Gastroesophageal sphincter (tissue), 3 donors: ENCODE measurements at regions not wholly inside any gene's neighbourhood (a gene's known extent, or its start where the extent isn't known, plus 50 kb on each side); places are given as distances from the start of the nearest gene placed in this dataset.

Source experiments
- CTCF ChIP-seq, 4 experiments: fragments of 200-600 bp in 2 of 4; fragments of 450-650 bp in 2 of 4; sonication (generic) in 1 of 4; IDR thresholded peaks; one replicate each; pipeline ENCODE4 v1.5.1; 2017 to 2019; ENCODE audit warnings: antibody characterized with exemption in 4 of 4, mild to moderate bottlenecking in 2 of 4, moderate library complexity in 2 of 4
- EP300 ChIP-seq: sonication (generic); formaldehyde crosslinking; IDR thresholded peaks from one replicate; pipeline ENCODE4 v1.6.1; 2017; ENCODE audit warnings: antibody characterized with exemption, mild to moderate bottlenecking
- POLR2A ChIP-seq, 2 donors: fragments of 450-650 bp; IDR thresholded peaks; one replicate each; pipeline ENCODE4 v1.6.1; 2017; ENCODE audit warnings: antibody characterized with exemption in 2 of 2, mild to moderate bottlenecking in 2 of 2, moderate library complexity in 1 of 2
- POLR2AphosphoS5 ChIP-seq: sonication (generic); formaldehyde crosslinking; IDR thresholded peaks from one replicate; pipeline ENCODE4 v1.6.1; 2017; ENCODE audit warnings: antibody characterized with exemption

DNA sequence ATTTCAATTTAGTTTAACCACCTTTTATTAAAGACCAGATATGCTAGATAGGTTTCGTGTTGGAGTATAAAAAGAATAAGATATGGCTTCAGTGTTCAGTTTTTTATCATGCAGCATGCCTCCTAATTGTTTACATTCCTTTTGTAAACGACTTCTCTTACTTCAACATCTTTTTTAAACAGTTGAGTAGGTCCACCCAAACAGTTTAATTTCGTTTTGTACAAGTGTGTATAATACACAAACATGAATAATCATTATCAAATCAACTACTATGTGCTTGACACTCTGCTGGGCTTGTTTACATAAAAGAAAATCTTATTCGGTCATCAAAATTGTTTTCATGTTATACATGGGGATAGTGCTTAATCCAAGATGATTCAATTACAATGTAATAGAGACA lies 906.3 kb upstream of the ADGRL4 start:
- no peak for TF ChIP-seq POLR2A (IDR thresholded peaks at IDR 0.05)
- no peak for TF ChIP-seq POLR2AphosphoS5
- no peak for TF ChIP-seq CTCF (IDR thresholded peaks at IDR 0.05)
- TF ChIP-seq EP300, result no peak
